Smooth muscle cell (in vitro differentiated cells): ENCODE measurements at regions not wholly inside any gene's neighbourhood (a gene's known extent, or its start where the extent isn't known, plus 50 kb on each side); places are given as distances from the start of the nearest gene placed in this dataset.
A peak's percentile ranks its signal among the peaks of the same experiment; 100 is the strongest.

Source experiments
- DNase-seq: peaks from one replicate; lab custom pipeline; 2025; ENCODE audit not compliant: unreplicated experiment; lab: John Stamatoyannopoulos, UW
- H2AFZ ChIP-seq: fragments of 200-600 bp; sonication (generic); 2 replicates; pipeline ENCODE4 v1.6.0; 2016; ENCODE audit warnings: antibody characterized with exemption, low read depth, mild to moderate bottlenecking
- H3F3A ChIP-seq: fragments of 200-600 bp; sonication (generic); 2 replicates; pipeline ENCODE4 v1.6.0; 2017; ENCODE audit warnings: antibody characterized with exemption, low read depth
- H3K27ac ChIP-seq: fragments of 200-600 bp; sonication (generic); 2 replicates; pipeline ENCODE4 v1.5.1; 2016; ENCODE audit warnings: low read depth, mild to moderate bottlenecking
- H3K27me3 ChIP-seq: fragments of 200-600 bp; sonication (generic); 2 replicates; pipeline ENCODE4 v1.6.1; 2016; ENCODE audit warnings: low read depth, mild to moderate bottlenecking
- H3K36me3 ChIP-seq: fragments of 200-600 bp; sonication (generic); 2 replicates; pipeline ENCODE4 v1.5.1; 2016; ENCODE audit warnings: low read depth
- H3K4me1 ChIP-seq: fragments of 200-600 bp; sonication (generic); 2 replicates; pipeline ENCODE4 v1.5.1; 2016; ENCODE audit warnings: low read depth
- H3K4me2 ChIP-seq: fragments of 200-600 bp; sonication (generic); 2 replicates; pipeline ENCODE4 v1.6.0; 2016; ENCODE audit warnings: mild to moderate bottlenecking
- H3K4me3 ChIP-seq: fragments of 200-600 bp; sonication (generic); 2 replicates; pipeline ENCODE4 v1.5.1; 2016; ENCODE audit warnings: mild to moderate bottlenecking
- H3K79me2 ChIP-seq: fragments of 200-600 bp; sonication (generic); 2 replicates; pipeline ENCODE4 v1.6.0; 2016; ENCODE audit warnings: low read depth, mild to moderate bottlenecking
- H3K9ac ChIP-seq: fragments of 200-600 bp; sonication (generic); 2 replicates; pipeline ENCODE4 v1.6.0; 2016; ENCODE audit warnings: low read depth
- H3K9me3 ChIP-seq: fragments of 200-600 bp; sonication (generic); replicated peaks from 2 replicates; pipeline ENCODE4 v1.5.1; 2016; ENCODE audit warnings: low read depth
- H4K20me1 ChIP-seq: fragments of 200-600 bp; sonication (generic); 2 replicates; pipeline ENCODE4 v1.6.0; 2016; ENCODE audit warnings: low read depth
- WGBS: methylation state at CpG from one replicate; pipeline ENCODE4 v1.1.7; 2016; ENCODE audit warnings: low lambda C conversion rate; 5-methylcytosine and 5-hydroxymethylcytosine counted together
- TF ChIP-seq, protein P1 (sequence below): fragments of 200-600 bp; sonication (generic); IDR thresholded peaks from 2 replicates; pipeline ENCODE4 v1.5.1; 2017; ENCODE audit warnings: borderline replicate concordance, mild to moderate bottlenecking, antibody characterized with exemption; ENCODE audit not compliant: insufficient read depth, poor library complexity, severe bottlenecking

DNA sequence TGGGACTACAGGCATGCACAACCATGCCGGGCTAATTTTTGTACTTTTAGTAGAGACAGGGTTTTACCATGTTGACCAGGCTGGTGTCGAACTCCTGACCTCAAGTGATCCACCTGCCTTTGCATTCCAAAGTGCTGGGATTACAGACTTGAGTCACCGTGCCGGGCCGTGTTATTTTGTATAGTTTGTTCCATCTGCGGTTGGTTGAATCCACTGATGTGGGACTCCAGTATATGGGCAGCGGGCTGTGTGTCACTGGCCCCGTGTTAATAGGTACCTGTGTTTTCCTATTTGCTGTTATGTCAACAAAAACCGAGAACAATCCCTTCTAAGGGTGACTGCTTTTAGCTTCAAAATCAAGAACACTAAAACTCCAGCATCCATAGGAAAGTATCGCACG lies 297.6 kb upstream of the PITRM1 start:
- Histone ChIP-seq H3K27me3 (no peaks in the 10 kb centered on the region), H3K36me3 (no peaks in the 10 kb centered on the region), H2AFZ (no peak overlapping the region), H3K4me3 (no peak overlapping the region), H3K9me3 (no peaks in the 10 kb centered on the region), H3K9ac (no peak overlapping the region), H3K79me2 (no peaks in the 10 kb centered on the region), H4K20me1 (no peaks in the 10 kb centered on the region), H3K4me1 (peaks cover 38% of the 10 kb centered on the region), H3K27ac (peak overlapping the region; percentile 98), H3F3A (peaks cover 20% of the 10 kb centered on the region), H3K4me2 (no peak overlapping the region)
- 92% methylated on average over 11 of the region's 11 CpGs for WGBS
- no peak for DNase-seq
- TF ChIP-seq, protein P1, sequence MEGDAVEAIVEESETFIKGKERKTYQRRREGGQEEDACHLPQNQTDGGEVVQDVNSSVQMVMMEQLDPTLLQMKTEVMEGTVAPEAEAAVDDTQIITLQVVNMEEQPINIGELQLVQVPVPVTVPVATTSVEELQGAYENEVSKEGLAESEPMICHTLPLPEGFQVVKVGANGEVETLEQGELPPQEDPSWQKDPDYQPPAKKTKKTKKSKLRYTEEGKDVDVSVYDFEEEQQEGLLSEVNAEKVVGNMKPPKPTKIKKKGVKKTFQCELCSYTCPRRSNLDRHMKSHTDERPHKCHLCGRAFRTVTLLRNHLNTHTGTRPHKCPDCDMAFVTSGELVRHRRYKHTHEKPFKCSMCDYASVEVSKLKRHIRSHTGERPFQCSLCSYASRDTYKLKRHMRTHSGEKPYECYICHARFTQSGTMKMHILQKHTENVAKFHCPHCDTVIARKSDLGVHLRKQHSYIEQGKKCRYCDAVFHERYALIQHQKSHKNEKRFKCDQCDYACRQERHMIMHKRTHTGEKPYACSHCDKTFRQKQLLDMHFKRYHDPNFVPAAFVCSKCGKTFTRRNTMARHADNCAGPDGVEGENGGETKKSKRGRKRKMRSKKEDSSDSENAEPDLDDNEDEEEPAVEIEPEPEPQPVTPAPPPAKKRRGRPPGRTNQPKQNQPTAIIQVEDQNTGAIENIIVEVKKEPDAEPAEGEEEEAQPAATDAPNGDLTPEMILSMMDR, result no peak

DNA sequence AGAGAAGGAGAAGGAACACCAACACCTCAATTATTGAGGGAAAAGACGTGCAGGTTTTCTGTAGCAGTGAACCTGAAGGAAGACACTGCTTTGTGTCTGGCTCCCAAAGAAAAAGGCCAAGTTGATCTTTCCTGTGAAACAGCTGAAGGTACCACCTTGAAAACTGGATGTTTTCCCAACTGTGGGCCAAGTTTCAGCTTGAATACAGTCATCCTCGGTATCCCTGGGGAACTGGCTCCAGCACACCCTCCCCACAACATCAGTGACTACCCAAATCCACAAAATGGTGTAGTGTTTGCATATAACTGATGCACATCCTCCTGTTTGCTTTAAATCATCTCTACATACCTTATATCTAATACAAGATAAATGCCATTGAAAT lies 297.0 kb upstream of the PITRM1 start:
- no peaks in the 10 kb centered on the region for H4K20me1 ChIP-seq
- no peaks in the 10 kb centered on the region for H3K36me3 ChIP-seq
- H3K27ac ChIP-seq, result peak overlapping the region; percentile 98
- H2AFZ ChIP-seq, result no peak overlapping the region
- TF ChIP-seq, protein P1, result no peak
- H3K79me2 ChIP-seq, result no peaks in the 10 kb centered on the region
- WGBS, result 59% methylated on average over 2 of the region's 2 CpGs
- no peak overlapping the region for H3K4me3 ChIP-seq
- no peak for DNase-seq
- H3F3A ChIP-seq, result peaks cover 20% of the 10 kb centered on the region
- H3K4me1 ChIP-seq, result peaks cover 38% of the 10 kb centered on the region
- peak overlapping the region; percentile 92 for H3K9ac ChIP-seq
- peak overlapping the region; percentile 78 for H3K4me2 ChIP-seq
- H3K9me3 ChIP-seq, result no peaks in the 10 kb centered on the region
- no peaks in the 10 kb centered on the region for H3K27me3 ChIP-seq

DNA sequence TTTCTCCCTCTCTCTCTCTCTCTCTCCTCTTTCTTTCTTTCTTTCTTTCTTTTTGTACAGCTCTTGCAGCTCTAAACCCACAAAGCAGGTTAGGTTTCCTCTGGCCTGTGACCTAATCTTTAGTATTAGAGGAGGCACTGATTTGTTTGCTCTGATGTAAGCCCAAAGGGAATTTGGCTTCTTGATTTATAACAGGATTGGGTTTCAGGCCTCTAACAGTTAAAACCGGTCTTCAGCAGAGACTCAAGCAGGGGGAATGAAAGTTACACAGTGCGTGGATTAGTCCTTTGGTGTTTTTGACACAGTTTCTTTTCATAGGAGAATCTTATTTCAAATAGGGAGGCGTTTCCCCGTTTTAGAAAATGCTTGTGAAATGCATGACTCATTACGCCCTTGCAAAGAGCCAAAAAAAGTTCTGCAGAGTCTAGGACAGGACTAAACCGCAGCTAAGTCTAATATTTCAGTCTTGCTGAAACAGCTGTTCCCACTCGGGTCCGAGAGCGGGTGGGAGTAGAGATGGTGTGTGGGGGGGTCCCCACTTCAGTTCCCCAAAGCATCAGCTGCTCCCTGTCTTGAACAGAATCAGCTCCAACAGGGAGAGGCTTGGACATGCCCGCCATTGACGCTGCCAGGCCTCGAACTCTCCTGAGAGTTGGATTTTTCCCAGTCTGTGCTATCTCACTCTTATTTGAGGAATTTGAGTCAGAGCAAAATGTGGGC lies 296.5 kb upstream of the PITRM1 start:
- no peaks in the 10 kb centered on the region for H3K79me2 ChIP-seq
- peaks cover 38% of the 10 kb centered on the region for H3K4me1 ChIP-seq
- peak overlapping the region; percentile 11 for H3K4me3 ChIP-seq
- 18% methylated on average over 12 of the region's 12 CpGs for WGBS
- no peaks in the 10 kb centered on the region for H4K20me1 ChIP-seq
- no peaks in the 10 kb centered on the region for H3K9me3 ChIP-seq
- H3K27me3 ChIP-seq, result no peaks in the 10 kb centered on the region
- TF ChIP-seq, protein P1, result no peak
- H3K27ac ChIP-seq, result peak overlapping the region; percentile 98
- peak overlapping the region; percentile 78 for H3K4me2 ChIP-seq
- peak overlapping the region; percentile 92 for H3K9ac ChIP-seq
- no peak overlapping the region for H2AFZ ChIP-seq
- no peak for DNase-seq
- peaks cover 20% of the 10 kb centered on the region for H3F3A ChIP-seq
- no peaks in the 10 kb centered on the region for H3K36me3 ChIP-seq
